GM12878 (cell line): ENCODE measurements at regions not wholly inside any gene's neighbourhood (a gene's known extent, or its start where the extent isn't known, plus 50 kb on each side); places are given as distances from the start of the nearest gene placed in this dataset.

Source experiments
- ATAC-seq: fragments of 200-7000 bp; cut with Tn5 transposase; 3 replicates; pipeline ENCODE4 v1.9.1; 2020; ENCODE audit warnings: mild to moderate bottlenecking, moderate library complexity
- BruUV-seq: library from RNA; stranded (reverse); fragments of 400-500 nt; replicated peaks from 2 replicates; lab custom pipeline; 2021; lab: Mats Ljungman, UMichigan
- CTCF ChIA-PET: fragments of 300-600 bp; sonication (Branson Sonifier 250); formaldehyde crosslinking; extraction: SDS; loops from one replicate; lab custom pipeline; 2021; ENCODE audit warnings: inconsistent platforms; lab: Yijun Ruan, JAX
- POLR2A ChIA-PET: fragments of 350-600 bp; formaldehyde crosslinking; extraction: SDS; loops from one replicate; lab custom pipeline; 2021; ENCODE audit warnings: inconsistent platforms; lab: Charles Lee
- RAD21 ChIA-PET: fragments of 300-600 bp; sonication (Branson Sonifier 250); formaldehyde crosslinking; loops from one replicate; lab custom pipeline; 2023; ENCODE audit warnings: antibody characterized with exemption; ENCODE audit not compliant: unreplicated experiment; lab: Charles Lee
- SMC1A ChIA-PET: fragments of 300-600 bp; sonication (Branson Sonifier 250); formaldehyde crosslinking; loops from one replicate; lab custom pipeline; 2023; ENCODE audit not compliant: unreplicated experiment, uncharacterized antibody; lab: Charles Lee
- DNase-seq: peaks from one replicate; pipeline ENCODE4 v3.0.0-alpha.2; 2011; ENCODE audit warnings: low read depth, low spot score
- FAIRE-seq: peaks from 3 replicates; lab custom pipeline; 2011; peaks lifted over from hg19 to GRCh38; lab: Jason Lieb, UNC
- H2AFZ ChIP-seq: 2 replicates; pipeline ENCODE4 v1.6.0; 2011; ENCODE audit warnings: low read depth, low read length, control low read depth; ENCODE audit not compliant: control insufficient read depth
- H3K27ac ChIP-seq: 2 replicates; pipeline ENCODE4 v1.5.1; 2011; ENCODE audit warnings: control low read depth; ENCODE audit not compliant: control insufficient read depth, insufficient read depth
- H3K27me3 ChIP-seq, 2 experiments: replicated peaks in 1 of 2; 2 replicates each; pipeline versions ENCODE4 v1.6.0 to v1.6.1; 2011; ENCODE audit warnings: low read length in 1 of 2; ENCODE audit not compliant: control insufficient read depth in 2 of 2, insufficient read depth in 2 of 2
- H3K36me3 ChIP-seq, 2 experiments: 2 replicates each; pipeline ENCODE4 v1.5.1; 2011; ENCODE audit warnings: low read length in 1 of 2; ENCODE audit not compliant: control insufficient read depth in 2 of 2, insufficient read depth in 2 of 2
- H3K4me1 ChIP-seq: 2 replicates; pipeline ENCODE4 v1.6.1; 2011; ENCODE audit warnings: mild to moderate bottlenecking, low read length, moderate library complexity, mixed read lengths; ENCODE audit not compliant: control insufficient read depth, insufficient read depth
- H3K4me2 ChIP-seq: 2 replicates; pipeline ENCODE4 v1.6.0; 2011; ENCODE audit warnings: control low read depth; ENCODE audit not compliant: control insufficient read depth, insufficient read depth
- H3K4me3 ChIP-seq: fragments of 200-600 bp; sonication (generic); 2 replicates; pipeline ENCODE4 v1.5.1; 2016
- H3K79me2 ChIP-seq: 2 replicates; pipeline ENCODE4 v1.6.0; 2011; ENCODE audit warnings: low read length; ENCODE audit not compliant: control insufficient read depth, insufficient read depth
- H3K9ac ChIP-seq: 2 replicates; pipeline ENCODE4 v1.8.0; 2011; ENCODE audit warnings: low read length, control low read depth, mixed read lengths; ENCODE audit not compliant: control insufficient read depth, insufficient read depth
- H3K9me3 ChIP-seq: replicated peaks from 3 replicates; pipeline ENCODE4 v1.5.1; 2011; ENCODE audit warnings: mild to moderate bottlenecking, low read length; ENCODE audit not compliant: control insufficient read depth, insufficient read depth
- H4K20me1 ChIP-seq: 2 replicates; pipeline ENCODE4 v1.6.0; 2011; ENCODE audit not compliant: control insufficient read depth, insufficient read depth
- BCLAF1 ChIP-seq: fragments of 450-650 bp; IDR thresholded peaks from 2 replicates; pipeline ENCODE4 v1.6.1; 2017; ENCODE audit warnings: antibody characterized with exemption, mild to moderate bottlenecking, moderate library complexity
- ESRRA ChIP-seq: IDR thresholded peaks from 2 replicates; pipeline ENCODE4 v1.6.1; 2012; ENCODE audit warnings: mild to moderate bottlenecking, low read length, improper control_type of control experiment
- IKZF1 ChIP-seq: fragments of 450-650 bp; conservative IDR thresholded peaks from 2 replicates; pipeline ENCODE4 v1.6.1; 2017; ENCODE audit warnings: antibody characterized with exemption, mild to moderate bottlenecking
- IRF4 ChIP-seq: IDR thresholded peaks from 2 replicates; pipeline ENCODE4 v1.6.1; 2011; ENCODE audit warnings: low read depth, low read length
- MEF2A ChIP-seq: IDR thresholded peaks from 2 replicates; pipeline ENCODE4 v1.6.1; 2011; ENCODE audit warnings: low read depth, mild to moderate bottlenecking, low read length, moderate library complexity; ENCODE audit not compliant: insufficient read depth
- MYB ChIP-seq: fragments of 150-350 bp; IDR thresholded peaks from 2 replicates; pipeline ENCODE4 v1.6.1; 2014; ENCODE audit warnings: mild to moderate bottlenecking, low read depth, low read length, borderline replicate concordance
- NKRF ChIP-seq: fragments of 450-650 bp; conservative IDR thresholded peaks from 2 replicates; pipeline ENCODE4 v1.6.1; 2017; ENCODE audit warnings: mild to moderate bottlenecking, moderate library complexity
- NR2C1 ChIP-seq: fragments of 450-650 bp; IDR thresholded peaks from 2 replicates; pipeline ENCODE4 v1.6.1; 2017; ENCODE audit warnings: antibody characterized with exemption, mild to moderate bottlenecking, moderate library complexity
- STAT3 ChIP-seq: IDR thresholded peaks from 2 replicates; pipeline ENCODE4 v1.6.1; 2011; ENCODE audit warnings: low read depth, low read length, improper control_type of control experiment
- ZNF384 ChIP-seq: IDR thresholded peaks from 2 replicates; pipeline ENCODE4 v1.6.1; 2012; ENCODE audit warnings: low read depth, mild to moderate bottlenecking, low read length, improper control_type of control experiment, borderline replicate concordance
- WGBS: methylation state at CpG from one replicate; pipeline ENCODE4 v1.1.6; 2016; ENCODE audit warnings: low lambda C conversion rate; ENCODE audit not compliant: insufficient replicate concordance, insufficient coverage; ENCODE audit errors: missing lambda C conversion rate; 5-methylcytosine and 5-hydroxymethylcytosine counted together
- in situ Hi-C: fragments of 300-500 bp; cut with MboI; formaldehyde crosslinking; loops from 9 replicates; pipeline ENCODE4 v1.14.3; 2018; ENCODE audit warnings: mixed read lengths
- intact Hi-C: fragments of 100-400 bp; cut with micrococcal nuclease; formaldehyde crosslinking; loops from one replicate; pipeline ENCODE4 v1.14.2; 2022; ENCODE audit not compliant: unreplicated experiment
- TF ChIP-seq, protein P1 (sequence below): IDR thresholded peaks from 2 replicates; pipeline ENCODE4 v1.6.1; 2012; ENCODE audit warnings: low read depth, low read length, improper control_type of control experiment
- TF ChIP-seq, protein P2 (sequence below): fragments of 450-650 bp; IDR thresholded peaks from 2 replicates; pipeline ENCODE4 v1.6.1; 2014; ENCODE audit warnings: mild to moderate bottlenecking
- TF ChIP-seq, protein P3 (sequence below): fragments of 450-650 bp; IDR thresholded peaks from 2 replicates; pipeline ENCODE4 v1.6.1; 2018; ENCODE audit warnings: mild to moderate bottlenecking, low read depth, moderate library complexity; ENCODE audit not compliant: partially characterized antibody

- TF ChIP-seq BCLAF1 (no peak), ZNF384 (no peak)
- TF ChIP-seq, protein P1, sequence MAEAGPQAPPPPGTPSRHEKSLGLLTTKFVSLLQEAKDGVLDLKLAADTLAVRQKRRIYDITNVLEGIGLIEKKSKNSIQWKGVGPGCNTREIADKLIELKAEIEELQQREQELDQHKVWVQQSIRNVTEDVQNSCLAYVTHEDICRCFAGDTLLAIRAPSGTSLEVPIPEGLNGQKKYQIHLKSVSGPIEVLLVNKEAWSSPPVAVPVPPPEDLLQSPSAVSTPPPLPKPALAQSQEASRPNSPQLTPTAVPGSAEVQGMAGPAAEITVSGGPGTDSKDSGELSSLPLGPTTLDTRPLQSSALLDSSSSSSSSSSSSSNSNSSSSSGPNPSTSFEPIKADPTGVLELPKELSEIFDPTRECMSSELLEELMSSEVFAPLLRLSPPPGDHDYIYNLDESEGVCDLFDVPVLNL: no peak
Measured at GRCh38 chr3:177517906-177518305, 320.6 kb upstream of the TBL1XR1 start (continued).

DNA sequence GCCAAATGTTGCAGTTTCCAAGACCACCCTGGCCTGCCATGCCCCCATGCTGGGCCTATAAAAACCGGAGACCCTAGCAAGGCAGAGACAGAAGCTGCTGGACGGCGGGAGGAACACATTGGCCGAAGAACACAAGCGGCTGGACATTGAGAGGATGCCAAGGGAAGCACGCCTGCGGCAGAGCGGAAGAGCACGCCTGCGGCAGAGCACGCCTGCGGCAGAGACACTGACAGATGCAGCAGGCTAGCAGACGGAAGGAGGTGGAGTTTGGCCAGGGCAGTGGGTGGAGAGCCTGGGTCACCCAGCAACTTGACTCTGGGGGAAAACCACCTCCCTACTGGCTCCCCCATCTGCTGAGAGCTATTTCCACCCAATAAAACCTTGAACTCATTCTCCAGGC, 322.3 kb upstream of the TBL1XR1 start:
- in situ Hi-C loops (no loop called here), intact Hi-C loops (no loop called here)
- RAD21 ChIA-PET: no interaction called here
- Histone ChIP-seq H3K27me3 (no peaks in the 10 kb centered on the region), H3K4me3 (no peak overlapping the region), H4K20me1 (no peaks in the 10 kb centered on the region), H3K9ac (no peak overlapping the region), H3K4me1 (no peaks in the 10 kb centered on the region), H3K79me2 (no peaks in the 10 kb centered on the region), H2AFZ (no peak overlapping the region), H3K9me3 (no peaks in the 10 kb centered on the region), H3K36me3 (no peaks in the 10 kb centered on the region), H3K4me2 (no peak overlapping the region), H3K27ac (no peak overlapping the region)
- CTCF ChIA-PET: no interaction called here
- WGBS: 89% methylated on average over 12 of the region's 13 CpGs
- no TSS peak for BruUV-seq
- ATAC-seq: no peak
- SMC1A ChIA-PET: no interaction called here
- POLR2A ChIA-PET: no interaction called here
- no peak for DNase-seq
- FAIRE-seq: no peak
- TF ChIP-seq STAT3 (no peak), IKZF1 (no peak), MEF2A (no peak), NR2C1 (no peak), NKRF (no peak), MYB (no peak), IRF4 (no peak), ESRRA (no peak)
- TF ChIP-seq, protein P2, sequence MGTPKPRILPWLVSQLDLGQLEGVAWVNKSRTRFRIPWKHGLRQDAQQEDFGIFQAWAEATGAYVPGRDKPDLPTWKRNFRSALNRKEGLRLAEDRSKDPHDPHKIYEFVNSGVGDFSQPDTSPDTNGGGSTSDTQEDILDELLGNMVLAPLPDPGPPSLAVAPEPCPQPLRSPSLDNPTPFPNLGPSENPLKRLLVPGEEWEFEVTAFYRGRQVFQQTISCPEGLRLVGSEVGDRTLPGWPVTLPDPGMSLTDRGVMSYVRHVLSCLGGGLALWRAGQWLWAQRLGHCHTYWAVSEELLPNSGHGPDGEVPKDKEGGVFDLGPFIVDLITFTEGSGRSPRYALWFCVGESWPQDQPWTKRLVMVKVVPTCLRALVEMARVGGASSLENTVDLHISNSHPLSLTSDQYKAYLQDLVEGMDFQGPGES: no peak
- TF ChIP-seq, protein P3, sequence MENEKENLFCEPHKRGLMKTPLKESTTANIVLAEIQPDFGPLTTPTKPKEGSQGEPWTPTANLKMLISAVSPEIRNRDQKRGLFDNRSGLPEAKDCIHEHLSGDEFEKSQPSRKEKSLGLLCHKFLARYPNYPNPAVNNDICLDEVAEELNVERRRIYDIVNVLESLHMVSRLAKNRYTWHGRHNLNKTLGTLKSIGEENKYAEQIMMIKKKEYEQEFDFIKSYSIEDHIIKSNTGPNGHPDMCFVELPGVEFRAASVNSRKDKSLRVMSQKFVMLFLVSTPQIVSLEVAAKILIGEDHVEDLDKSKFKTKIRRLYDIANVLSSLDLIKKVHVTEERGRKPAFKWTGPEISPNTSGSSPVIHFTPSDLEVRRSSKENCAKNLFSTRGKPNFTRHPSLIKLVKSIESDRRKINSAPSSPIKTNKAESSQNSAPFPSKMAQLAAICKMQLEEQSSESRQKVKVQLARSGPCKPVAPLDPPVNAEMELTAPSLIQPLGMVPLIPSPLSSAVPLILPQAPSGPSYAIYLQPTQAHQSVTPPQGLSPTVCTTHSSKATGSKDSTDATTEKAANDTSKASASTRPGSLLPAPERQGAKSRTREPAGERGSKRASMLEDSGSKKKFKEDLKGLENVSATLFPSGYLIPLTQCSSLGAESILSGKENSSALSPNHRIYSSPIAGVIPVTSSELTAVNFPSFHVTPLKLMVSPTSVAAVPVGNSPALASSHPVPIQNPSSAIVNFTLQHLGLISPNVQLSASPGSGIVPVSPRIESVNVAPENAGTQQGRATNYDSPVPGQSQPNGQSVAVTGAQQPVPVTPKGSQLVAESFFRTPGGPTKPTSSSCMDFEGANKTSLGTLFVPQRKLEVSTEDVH: no peak
